ENCODE measurements at regions not wholly inside any gene's neighbourhood (a gene's known extent, or its start where the extent isn't known, plus 50 kb on each side); places are given as distances from the start of the nearest gene placed in this dataset.

DNA sequence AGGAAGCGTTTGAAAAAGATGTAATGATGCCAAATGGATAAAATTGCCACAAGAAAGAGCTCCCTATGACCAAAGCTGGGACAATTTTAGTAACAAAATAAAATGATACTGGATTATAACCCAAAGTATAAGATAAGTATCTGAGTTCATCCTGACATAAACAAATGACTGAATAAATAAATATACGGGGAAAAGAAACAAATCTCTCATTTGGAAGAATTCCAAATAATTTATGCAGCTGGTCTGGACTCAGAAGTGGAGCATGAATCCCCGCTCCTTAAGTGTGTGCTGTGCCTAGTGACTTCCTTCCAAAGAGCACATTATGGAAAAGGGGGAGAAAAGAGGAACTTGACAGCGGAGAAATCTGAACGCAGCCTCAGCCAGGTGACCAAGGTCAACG lies 186.2 kb downstream of the RAMP3 start:
- DNase-seq (ENCODE audit: low read depth, low spot score) = no peak
- no peak overlapping the region for H3K27ac ChIP-seq

DNA sequence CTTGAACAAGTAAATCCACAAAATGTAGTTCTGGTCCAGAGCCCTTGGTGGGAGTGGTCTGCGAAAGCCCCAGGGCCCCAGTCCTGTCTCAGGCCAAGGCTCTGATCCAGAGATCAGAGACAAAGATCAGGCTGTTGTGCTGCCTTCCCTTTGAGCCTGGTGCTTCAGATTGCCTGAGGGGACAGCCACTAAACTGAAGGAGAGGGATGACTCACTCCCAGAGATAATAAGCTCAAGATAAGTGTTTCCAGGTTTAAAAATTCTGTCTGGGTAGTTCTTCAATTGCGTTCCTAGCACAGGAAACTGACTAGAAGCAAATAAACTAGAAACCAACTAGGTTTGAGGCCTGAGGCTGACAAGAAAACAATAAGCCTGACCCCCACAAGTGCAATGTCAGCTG lies 190.2 kb downstream of the RAMP3 start:
- no peak overlapping the region for H3K27ac ChIP-seq
- DNase-seq (ENCODE audit: low read depth, low spot score) = peak; percentile 16

DNA sequence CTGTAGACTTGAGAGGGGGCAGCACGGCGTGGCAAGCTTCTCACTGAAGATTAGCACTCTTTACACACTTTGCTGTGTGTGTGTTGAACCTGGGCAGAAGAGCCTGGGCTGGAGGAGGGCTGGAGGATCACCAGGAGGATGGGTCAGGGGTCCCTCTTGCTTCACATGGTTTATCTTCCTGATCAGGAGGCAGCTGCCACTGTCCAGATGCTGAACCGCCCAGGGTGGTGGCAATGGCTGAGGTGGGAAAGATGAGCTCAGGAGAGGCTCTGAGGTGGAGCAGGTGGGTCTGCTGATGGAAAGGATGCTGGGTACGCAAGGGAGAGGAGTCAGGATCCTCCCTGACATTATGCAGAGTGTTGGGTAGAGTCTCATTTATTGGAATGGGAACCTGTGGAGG lies 191.5 kb downstream of the RAMP3 start:
- H3K27ac ChIP-seq = no peak overlapping the region

DNA sequence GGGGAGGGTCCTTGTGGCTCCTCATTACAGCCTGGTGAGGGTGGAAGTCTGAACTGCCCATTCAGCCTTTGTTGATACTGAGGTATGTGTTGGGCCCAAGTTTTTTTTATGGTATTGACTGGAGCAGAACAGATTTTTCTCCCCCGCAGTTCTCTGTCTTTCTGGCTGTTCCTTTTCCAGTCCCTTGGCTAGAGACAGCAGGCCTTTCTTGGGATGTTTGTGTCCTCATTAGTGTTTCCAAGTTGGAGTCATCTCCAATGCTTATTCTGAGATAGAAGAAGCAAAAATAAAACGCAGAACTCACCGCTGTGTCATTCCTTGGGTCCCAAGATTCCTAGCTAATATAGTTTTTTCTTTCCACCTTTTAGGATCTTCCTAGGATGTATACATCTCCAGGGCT lies 193.3 kb downstream of the RAMP3 start:
- no peak for DNase-seq (ENCODE audit: low read depth, low spot score)
- no peak overlapping the region for H3K27ac ChIP-seq

More for the DNA sequence above, 191.5 kb downstream of the RAMP3 start:
- DNase-seq (ENCODE audit: low read depth, low spot score) = no peak

DNA sequence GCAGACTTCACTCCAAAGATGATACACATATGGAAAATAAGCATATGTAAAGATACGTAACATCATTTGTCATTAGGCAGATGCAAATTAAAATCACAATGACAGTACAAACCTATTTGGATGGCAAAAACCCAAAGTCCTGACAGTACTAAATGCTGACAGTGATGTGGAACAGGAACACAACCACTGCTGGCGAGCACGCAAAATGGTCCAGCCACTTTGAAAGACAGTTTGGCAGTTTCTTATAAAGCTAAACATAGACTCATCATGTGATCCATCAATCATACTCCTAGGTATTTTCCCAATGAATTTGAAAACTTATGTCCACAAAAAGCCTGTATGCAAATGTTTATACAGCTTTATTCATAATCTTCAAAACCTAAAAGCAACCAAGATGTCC lies 200.7 kb downstream of the RAMP3 start:
- H3K27ac ChIP-seq = no peak overlapping the region

DNA sequence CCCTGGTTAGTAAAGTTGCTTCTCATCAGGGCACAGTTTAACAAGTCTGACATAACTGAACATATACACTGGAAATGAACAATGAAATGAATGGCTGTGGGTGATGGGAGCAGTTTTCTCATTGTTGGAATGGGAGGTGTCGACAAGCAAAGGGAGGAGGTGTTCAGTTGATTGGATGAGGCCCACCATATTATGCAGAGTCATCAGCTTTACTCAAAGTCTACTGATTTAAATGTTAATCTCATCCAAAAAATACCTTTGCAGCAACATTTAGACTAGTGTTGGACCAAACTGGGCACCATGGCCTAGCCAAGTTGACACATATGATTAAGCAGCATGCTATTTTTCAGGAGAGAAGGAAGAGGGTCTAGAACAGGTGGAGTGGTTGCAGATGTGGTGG lies 201.7 kb downstream of the RAMP3 start:
- H3K27ac ChIP-seq = no peak overlapping the region
- DNase-seq (ENCODE audit: low read depth, low spot score) = no peak

More for the DNA sequence above, 200.7 kb downstream of the RAMP3 start:
- DNase-seq (ENCODE audit: low read depth, low spot score) = no peak

DNA sequence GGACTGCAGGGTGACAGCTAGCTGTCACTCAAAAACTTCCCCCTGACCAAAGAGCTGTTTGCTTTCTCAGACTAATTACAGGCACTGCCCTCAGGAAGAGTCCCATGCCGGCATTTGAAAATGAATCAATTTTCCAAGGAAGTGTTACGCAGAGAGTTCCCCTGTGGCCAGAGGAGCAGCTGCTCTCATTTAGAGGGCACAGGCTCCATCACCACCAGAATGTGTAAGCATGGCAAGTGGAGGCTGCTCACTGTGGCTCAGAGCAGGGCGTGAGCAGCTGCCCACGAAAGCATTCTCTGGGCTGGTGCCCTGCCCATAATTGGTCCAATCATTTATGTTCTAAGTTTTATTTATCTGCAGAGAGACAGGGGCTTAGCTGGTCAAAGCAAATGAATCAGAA lies 202.2 kb downstream of the RAMP3 start:
- DNase-seq (ENCODE audit: low read depth, low spot score) = no peak
- H3K27ac ChIP-seq = no peak overlapping the region

DNA sequence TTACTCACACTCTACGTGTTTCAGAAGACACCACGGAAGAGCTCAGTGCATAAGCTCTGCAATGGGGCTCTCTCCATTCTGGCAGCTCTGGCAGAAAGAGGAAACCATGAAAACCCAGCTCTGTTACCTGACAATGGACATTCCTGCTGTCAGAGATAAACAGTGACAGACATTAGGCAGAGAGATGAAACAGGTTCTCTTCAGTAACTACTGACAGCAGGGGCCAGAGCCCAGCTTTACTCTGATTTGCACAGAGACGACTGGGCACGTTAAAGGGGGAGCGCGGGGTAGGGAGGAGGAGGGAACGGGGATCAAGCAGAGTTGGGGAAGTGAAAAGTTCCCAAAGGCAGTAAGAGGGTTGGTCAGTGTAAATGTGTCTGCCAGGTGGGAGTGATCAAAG lies 206.1 kb downstream of the RAMP3 start:
- DNase-seq (ENCODE audit: low read depth, low spot score) = no peak
- no peak overlapping the region for H3K27ac ChIP-seq

DNA sequence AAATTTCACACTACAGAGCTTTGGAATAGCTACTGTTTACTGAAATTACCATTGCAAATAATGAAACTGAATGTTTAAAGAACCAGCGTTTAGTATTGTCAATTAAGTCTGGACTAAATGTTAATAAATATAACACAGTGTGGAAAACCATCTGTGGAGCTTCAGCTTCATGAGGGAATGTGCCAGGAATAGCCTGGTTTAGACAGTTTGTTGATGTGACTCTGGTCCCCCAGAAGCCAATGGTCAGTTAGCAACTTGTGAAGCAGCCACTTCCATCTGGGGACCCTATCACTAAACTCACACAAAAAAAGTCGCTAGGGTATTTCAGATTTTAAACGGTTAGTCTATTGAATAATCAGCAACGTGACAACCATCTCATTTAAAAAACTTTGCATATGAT lies 207.8 kb downstream of the RAMP3 start:
- no peak for DNase-seq (ENCODE audit: low read depth, low spot score)
- no peak overlapping the region for H3K27ac ChIP-seq

DNA sequence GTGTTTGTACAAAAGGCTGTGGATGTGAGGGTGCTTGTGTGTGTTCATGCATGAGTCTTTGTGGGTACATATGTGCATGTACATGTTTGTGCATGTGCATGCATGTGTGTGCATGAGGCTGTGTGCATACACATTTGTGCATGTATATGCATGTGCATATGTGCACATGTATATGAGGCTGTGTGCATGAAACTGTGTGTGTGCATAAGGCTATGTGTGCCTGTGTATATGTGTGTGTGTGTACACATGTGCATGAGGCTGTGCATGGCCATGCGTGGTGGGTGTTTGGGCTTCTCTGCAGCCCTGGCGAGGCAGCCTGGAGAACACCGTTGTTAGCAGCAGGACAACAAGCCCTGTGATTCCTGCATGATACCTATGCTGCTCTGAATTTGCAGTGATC lies 207.7 kb upstream of the ADCY1 start:
- H3K27ac ChIP-seq = no peak overlapping the region
- no peak for DNase-seq (ENCODE audit: low read depth, low spot score)

DNA sequence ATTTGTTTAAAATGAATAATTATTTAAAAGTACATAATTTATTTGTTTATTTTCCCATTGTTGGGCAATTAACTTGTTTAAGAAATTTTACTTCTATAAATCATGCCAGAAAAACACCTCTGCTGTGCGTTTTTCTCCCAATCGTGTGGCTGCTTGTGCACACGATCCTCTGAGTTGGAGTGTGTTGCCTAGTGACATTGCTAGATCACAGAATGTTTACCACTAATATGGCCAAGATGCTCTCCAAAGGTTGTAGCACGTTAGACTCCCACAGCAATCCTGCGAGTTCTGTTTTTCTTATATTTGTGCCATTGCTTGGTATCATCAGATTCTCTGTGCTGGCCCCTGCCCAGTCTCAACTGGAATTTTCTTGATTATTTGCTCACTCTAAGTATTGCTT lies 207.1 kb upstream of the ADCY1 start:
- no peak overlapping the region for H3K27ac ChIP-seq
- DNase-seq (ENCODE audit: low read depth, low spot score) = no peak

DNA sequence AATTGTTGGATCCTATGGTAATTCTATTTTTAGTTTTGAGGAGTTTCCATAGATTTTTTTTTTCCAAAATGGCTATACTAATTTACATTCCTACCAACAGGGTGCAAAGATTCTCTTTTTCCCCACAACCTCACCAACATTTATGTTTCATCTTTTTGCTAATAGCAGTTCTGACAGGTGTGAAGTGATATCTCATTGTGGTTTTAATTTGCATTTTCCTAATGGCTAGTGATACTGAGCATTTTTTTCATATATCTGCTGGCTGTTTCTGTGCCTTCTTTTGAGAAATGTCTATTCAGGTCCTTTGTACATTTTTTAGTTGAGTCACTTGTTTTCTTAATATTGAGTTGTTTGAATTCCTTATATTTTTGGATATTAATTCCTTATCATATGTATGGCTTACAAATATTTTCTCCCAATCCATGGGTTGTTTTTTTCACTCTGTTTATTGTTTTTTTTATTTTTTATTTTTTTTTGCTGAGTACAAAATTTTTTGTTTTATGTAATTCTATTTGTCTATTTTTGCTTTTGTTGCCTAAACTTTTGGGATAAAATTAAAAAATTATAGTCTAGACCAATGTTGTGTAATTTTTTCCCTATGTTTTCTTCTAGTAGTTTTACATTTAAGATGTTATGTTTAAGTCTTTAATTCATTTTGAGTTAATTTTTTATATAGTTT lies 205.9 kb upstream of the ADCY1 start:
- DNase-seq (ENCODE audit: low read depth, low spot score) = no peak
- no peak overlapping the region for H3K27ac ChIP-seq

DNA sequence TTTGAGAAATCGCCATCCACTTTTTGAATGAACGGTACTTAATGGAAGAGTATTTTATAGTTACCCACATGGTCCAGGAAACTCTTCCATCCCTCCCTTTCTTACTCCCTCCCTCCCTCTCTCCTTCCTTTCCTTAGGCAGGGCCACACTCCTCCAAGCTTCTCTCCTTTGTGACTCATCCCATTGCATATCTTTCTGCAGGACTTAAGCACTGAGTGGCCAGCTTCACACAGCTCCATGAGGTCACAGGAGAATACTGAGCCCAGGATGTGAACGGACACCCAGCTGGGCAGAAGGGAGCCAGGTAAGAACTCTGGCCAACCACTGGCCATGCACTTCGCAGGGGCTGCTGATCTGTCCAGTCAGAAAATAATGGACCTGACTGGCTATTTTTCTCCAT lies 189.7 kb upstream of the ADCY1 start:
- DNase-seq (ENCODE audit: low read depth, low spot score) = no peak

DNA sequence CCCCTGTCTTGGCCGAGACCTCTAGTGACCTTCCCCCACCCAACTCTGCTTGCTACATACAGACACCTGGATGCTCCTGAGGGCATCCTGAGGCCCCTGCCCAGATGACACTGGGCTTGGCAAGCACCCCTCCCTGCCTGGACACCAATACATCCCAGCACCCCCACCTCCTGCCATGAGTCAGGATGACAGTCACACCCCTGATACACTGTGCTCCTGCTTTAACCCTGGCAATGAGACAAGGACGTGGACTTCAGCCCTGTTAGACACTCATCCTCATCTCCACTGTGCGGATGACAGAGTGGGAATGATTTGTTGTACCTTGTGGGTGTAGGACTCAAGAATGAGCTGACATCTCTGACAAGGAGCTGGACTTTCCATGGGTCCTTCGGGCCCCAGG lies 186.3 kb upstream of the ADCY1 start:
- H3K27ac ChIP-seq = no peak overlapping the region
- no peak for DNase-seq (ENCODE audit: low read depth, low spot score)

More for the DNA sequence above, 189.7 kb upstream of the ADCY1 start:
- H3K27ac ChIP-seq = no peak overlapping the region

DNA sequence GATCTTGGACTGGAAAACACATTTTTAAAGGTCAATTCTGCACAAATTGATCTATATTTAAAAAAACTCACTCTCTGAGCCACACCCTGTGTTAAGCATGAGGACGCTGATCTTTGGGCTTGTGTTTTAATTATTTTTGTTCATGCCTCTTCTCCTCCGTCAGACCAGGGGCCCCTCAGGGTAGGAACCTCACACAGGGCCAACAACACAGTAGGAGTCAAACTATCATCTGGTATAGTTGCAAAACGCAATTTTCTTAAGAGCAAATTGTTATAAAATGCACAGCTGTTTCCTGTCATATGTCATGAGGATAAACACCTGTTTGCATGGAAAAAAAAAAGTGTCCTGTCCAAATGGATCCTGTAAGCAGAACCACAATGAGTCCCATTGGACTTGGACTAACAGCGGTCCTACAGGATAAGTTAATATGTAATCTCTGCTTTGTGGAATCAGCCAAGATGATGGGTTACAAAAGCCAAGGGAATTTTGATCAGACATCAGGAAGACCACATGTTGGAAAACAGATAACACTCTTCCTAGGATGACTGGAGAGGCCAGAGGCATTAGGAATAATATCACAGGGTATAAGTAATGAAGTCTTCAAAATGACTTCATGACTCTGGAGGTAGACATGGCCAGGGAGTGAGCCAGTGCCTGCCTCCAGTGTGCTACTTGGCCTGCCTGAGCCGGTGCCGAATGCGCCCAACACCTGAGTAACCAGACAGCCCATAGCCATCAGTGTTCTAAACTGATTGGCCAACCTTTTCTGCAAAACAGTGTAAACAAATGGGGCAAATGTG lies 184.9 kb upstream of the ADCY1 start:
- DNase-seq (ENCODE audit: low read depth, low spot score) = no peak
- no peak overlapping the region for H3K27ac ChIP-seq

DNA sequence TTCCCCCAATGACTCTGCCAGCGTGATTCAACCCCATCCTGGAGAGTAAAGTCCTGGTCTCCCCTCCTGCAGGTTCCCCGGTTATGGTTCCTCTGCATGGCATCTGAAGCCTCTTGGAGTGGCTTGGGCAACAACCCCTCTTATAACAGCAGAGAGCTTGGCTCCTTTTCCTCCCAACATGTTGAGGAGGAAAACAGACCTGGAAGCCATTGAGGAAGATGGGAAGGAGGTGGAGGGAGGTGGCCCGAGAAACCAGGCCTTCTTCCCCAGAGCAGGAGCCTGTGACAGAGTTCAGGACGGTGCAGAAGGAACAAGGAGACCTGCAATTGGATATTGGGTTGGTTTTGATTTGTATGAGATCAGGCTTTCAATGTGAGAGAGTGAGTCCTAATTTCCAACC lies 184.0 kb upstream of the ADCY1 start:
- DNase-seq (ENCODE audit: low read depth, low spot score) = no peak
- no peak overlapping the region for H3K27ac ChIP-seq

DNA sequence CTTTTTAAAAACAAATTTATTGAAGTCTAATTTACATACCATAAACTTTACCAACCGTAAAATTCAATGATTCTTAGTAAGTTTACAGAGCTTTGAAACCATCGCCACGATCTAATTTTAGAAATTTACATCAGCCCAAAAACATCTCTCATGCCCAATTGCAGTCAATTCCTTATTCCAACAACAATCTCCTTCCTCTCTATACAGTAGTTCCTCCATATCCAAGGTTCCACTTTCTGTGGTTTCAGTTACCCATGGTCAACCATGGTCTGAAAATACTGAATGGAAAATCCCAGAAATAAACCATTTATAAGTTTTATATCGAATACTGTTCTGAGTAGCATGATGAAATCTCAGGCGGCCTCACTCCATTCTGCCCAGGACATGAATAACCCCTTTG lies 183.4 kb upstream of the ADCY1 start:
- H3K27ac ChIP-seq = no peak overlapping the region
- DNase-seq (ENCODE audit: low read depth, low spot score) = no peak

DNA sequence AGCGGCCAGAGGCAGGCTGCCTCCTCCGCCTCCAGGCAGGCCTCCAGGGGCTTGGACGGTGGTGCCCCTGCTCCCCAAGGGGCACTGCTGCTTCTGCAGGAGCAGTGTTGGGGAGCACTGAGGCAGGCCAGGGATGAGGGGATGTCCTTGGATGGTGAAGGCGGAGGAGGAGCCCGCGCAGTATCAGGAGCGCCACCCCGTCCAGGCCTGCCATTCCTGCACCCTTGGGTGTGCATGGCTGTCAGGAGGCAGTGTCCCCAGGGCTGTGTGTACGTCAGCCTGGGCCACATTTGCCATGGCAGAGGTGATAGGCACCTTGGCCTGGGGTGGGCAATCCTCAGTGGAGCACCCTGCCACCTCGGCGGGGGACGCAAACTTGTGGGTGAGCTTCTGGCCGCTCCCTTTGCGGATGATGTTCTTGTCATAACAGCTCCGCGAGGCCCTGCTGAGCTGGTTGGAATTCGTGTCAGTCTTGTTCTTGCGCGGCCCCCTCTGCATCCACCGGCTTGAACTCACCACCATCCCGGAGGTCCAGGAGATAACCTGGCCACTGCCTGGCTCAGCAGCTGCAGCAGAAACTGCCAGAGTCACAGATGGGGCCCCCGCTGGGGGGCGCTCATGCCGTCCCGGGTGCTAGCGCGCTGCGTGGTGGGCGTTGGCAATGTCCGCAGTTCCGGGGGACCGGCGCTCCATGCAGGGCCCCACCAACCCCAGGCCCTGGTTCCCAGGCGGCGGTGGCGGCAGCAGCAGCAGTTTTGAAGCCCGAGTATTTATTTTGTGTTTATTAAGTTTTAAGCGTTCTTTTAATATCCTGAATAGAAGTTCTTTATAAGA lies 182.3 kb upstream of the ADCY1 start:
- H3K27ac ChIP-seq = no peak overlapping the region
- DNase-seq (ENCODE audit: low read depth, low spot score) = no peak

DNA sequence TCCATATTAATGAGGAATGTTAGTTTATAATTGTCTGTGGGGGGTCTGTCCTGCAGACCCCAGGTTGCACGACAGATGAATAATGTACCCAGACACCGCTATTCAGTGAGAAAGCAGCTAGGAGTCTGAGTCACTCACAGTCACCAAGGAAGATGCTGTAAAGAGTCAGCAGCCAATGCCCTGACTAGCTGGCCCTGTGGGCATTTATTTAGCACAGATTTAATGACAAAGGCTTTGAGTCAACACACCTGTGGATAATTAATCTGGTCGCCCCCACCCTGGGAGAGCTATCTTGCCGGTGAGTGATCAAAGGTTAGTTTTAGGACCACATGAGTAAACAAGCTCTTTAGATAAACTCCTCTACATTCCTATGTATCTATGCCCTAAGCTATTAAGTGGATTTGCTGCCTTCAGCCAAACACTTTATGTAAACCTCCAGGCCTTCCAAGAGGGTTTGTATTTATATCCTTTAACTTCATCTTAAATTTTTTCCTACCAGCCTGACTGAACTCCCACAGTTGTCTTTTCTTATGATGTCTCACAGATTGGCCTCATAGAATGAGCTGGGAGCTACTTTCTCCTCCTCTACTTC lies 180.0 kb upstream of the ADCY1 start:
- DNase-seq (ENCODE audit: low read depth, low spot score) = no peak
- H3K27ac ChIP-seq = no peak overlapping the region

DNA sequence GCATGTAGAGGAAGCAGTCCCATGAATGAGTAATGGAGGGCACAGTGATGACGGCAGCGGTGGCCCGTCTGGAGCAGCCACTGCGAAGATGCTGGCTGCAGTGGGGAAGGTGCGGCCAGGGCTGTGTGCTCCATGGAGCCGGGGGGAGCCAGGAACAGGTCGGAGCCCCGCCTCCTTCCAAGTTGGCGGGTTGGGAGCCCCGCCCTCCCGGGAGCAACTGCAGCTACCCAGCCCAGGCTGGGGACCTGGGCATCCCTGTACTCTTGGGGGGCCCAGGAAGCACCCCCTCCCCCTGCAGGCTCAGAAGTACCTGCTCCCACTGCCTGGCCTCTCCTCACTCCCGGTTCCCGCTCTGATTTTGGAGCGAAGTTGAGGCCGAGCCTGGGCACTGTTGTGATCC lies 175.1 kb upstream of the ADCY1 start:
- no peak overlapping the region for H3K27ac ChIP-seq
- DNase-seq (ENCODE audit: low read depth, low spot score) = no peak

DNA sequence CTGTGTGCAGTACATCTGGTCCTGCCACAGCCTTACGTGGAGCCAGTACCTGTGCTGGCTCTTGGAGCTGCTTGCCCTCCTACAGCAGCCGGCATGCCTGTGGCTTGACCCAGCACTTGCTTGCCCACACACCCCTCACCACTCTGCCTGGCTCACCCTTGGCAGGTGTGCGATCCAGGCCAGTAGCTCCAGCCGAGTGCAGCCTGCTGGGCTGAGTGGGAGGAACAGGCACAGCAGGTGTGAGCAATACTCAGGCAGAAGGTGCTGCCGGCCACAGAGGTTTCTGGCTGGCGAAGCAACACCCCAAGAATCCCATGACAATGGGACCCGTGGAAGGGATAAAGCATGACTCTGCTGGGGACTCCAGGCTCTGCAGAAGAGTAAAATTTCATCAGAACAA lies 173.5 kb upstream of the ADCY1 start:
- H3K27ac ChIP-seq = no peak overlapping the region
- no peak for DNase-seq (ENCODE audit: low read depth, low spot score)

Data from epithelial cell of prostate (primary cell).